SK-N-MC (cell line): ENCODE measurements at regions not wholly inside any gene's neighbourhood (a gene's known extent, or its start where the extent isn't known, plus 50 kb on each side); places are given as distances from the start of the nearest gene placed in this dataset.
"Not testable (repeated sequence)": the region's sequence is repeated elsewhere in the genome, so short reads cannot be mapped to it uniquely, and the experiment has no call there.

Experiments
- DNase-seq: peaks from one replicate; pipeline ENCODE4 v3.0.0-alpha.2; 2011; ENCODE audit warnings: low read depth, low spot score
- H3K27ac ChIP-seq: fragments of 200-600 bp; sonication (generic); 2 replicates; pipeline ENCODE4 v1.5.1; 2016; ENCODE audit warnings: mixed run types
- H3K36me3 ChIP-seq: fragments of 200-600 bp; sonication (generic); 2 replicates; pipeline ENCODE4 v1.6.1; 2017; ENCODE audit warnings: antibody characterized with exemption, low read length, mixed read lengths; ENCODE audit not compliant: insufficient read depth
- H3K4me3 ChIP-seq: fragments of 200-600 bp; sonication (generic); 2 replicates; pipeline ENCODE4 v1.5.1; 2016
- H3K9ac ChIP-seq: fragments of 200-600 bp; sonication (generic); 2 replicates; pipeline ENCODE4 v1.8.0; 2017; ENCODE audit warnings: mixed run types, mixed read lengths; ENCODE audit not compliant: insufficient read length
- H3K9me3 ChIP-seq: fragments of 200-600 bp; sonication (generic); 2 replicates; pipeline ENCODE4 v1.6.1; 2017; ENCODE audit warnings: low read depth, mild to moderate bottlenecking, antibody characterized with exemption, low read length, moderate library complexity, mixed read lengths
- EZH2 ChIP-seq: fragments of 200-600 bp; sonication (generic); IDR thresholded peaks from one replicate; pipeline ENCODE4 v1.6.1; 2017; ENCODE audit warnings: antibody characterized with exemption
- FOXP2 ChIP-seq: optimal IDR thresholded peaks from 2 replicates; pipeline ENCODE3; 2011; ENCODE audit warnings: mild to moderate bottlenecking, moderate library complexity; ENCODE audit not compliant: insufficient read depth; ENCODE audit errors: extremely low read length, control extremely low read depth
- POLR2AphosphoS5 ChIP-seq: IDR thresholded peaks from 2 replicates; pipeline ENCODE4 v1.6.1; 2012; ENCODE audit warnings: mild to moderate bottlenecking, low read depth, low read length, borderline replicate concordance

GRCh38 chr22:27070594-27070993, 413.2 kb downstream of the MIAT start:
- Histone ChIP-seq H3K9me3 (no peaks in the 10 kb centered on the region), H3K9ac (no peak overlapping the region), H3K4me3 (no peak overlapping the region), H3K27ac (no peak overlapping the region), H3K36me3 (no peaks in the 10 kb centered on the region)
- no peak for DNase-seq
- TF ChIP-seq EZH2 (no peak), POLR2AphosphoS5 (no peak), FOXP2 (no peak)

GRCh38 chr22:27073601-27074425, 416.4 kb downstream of the MIAT start:
- H3K36me3 ChIP-seq: no peaks in the 10 kb centered on the region
- no peak overlapping the region for H3K4me3 ChIP-seq
- H3K9ac ChIP-seq: no peak overlapping the region
- no peak for TF ChIP-seq EZH2
- no peak for TF ChIP-seq POLR2AphosphoS5
- TF ChIP-seq FOXP2: no peak
- H3K27ac ChIP-seq: no peak overlapping the region
- H3K9me3 ChIP-seq: no peaks in the 10 kb centered on the region
- DNase-seq: no peak

GRCh38 chr22:27075028-27075678, 417.8 kb downstream of the MIAT start:
- H3K36me3 ChIP-seq: no peaks in the 10 kb centered on the region
- TF ChIP-seq POLR2AphosphoS5 (no peak), FOXP2 (no peak)
- no peaks in the 10 kb centered on the region for H3K9me3 ChIP-seq
- no peak overlapping the region for H3K27ac ChIP-seq
- DNase-seq: no peak
- H3K9ac ChIP-seq: no peak overlapping the region
- no peak overlapping the region for H3K4me3 ChIP-seq

- H3K36me3 ChIP-seq: no peaks in the 10 kb centered on the region
- H3K9ac ChIP-seq: no peak overlapping the region
- TF ChIP-seq FOXP2 (no peak), EZH2 (no peak), POLR2AphosphoS5 (no peak)
- H3K9me3 ChIP-seq: no peaks in the 10 kb centered on the region
- no peak overlapping the region for H3K4me3 ChIP-seq
- no peak overlapping the region for H3K27ac ChIP-seq
- DNase-seq: no peak
Observed at GRCh38 chr22:27075891-27076290, 418.5 kb downstream of the MIAT start.

- not testable (repeated sequence) for H3K4me3 ChIP-seq, H3K9ac ChIP-seq, H3K27ac ChIP-seq, H3K9me3 ChIP-seq, DNase-seq, H3K36me3 ChIP-seq
Observed at GRCh38 chr22:27078064-27078463, 420.7 kb downstream of the MIAT start.

GRCh38 chr22:27080036-27080578, 422.7 kb downstream of the MIAT start:
- no peak overlapping the region for H3K4me3 ChIP-seq
- DNase-seq: no peak
- H3K36me3 ChIP-seq: no peaks in the 10 kb centered on the region
- no peak overlapping the region for H3K27ac ChIP-seq
- no peak overlapping the region for H3K9ac ChIP-seq
- TF ChIP-seq POLR2AphosphoS5 (no peak), EZH2 (no peak), FOXP2 (no peak)
- no peaks in the 10 kb centered on the region for H3K9me3 ChIP-seq

GRCh38 chr22:27080863-27081262, 423.5 kb downstream of the MIAT start:
- TF ChIP-seq POLR2AphosphoS5 (no peak), FOXP2 (no peak), EZH2 (no peak)
- H3K36me3 ChIP-seq: no peaks in the 10 kb centered on the region

GRCh38 chr22:27083610-27084009, 426.2 kb downstream of the MIAT start:
- DNase-seq: no peak
- TF ChIP-seq POLR2AphosphoS5: no peak
- no peak for TF ChIP-seq FOXP2
- no peak for TF ChIP-seq EZH2

More at GRCh38 chr22:27080863-27081262, 423.5 kb downstream of the MIAT start:
- H3K9me3 ChIP-seq: no peaks in the 10 kb centered on the region
- H3K27ac ChIP-seq: no peak overlapping the region
- no peak overlapping the region for H3K4me3 ChIP-seq
- no peak for DNase-seq
- no peak overlapping the region for H3K9ac ChIP-seq

GRCh38 chr22:27084130-27084529, 426.7 kb downstream of the MIAT start:
- DNase-seq: no peak
- H3K27ac ChIP-seq: no peak overlapping the region
- TF ChIP-seq POLR2AphosphoS5 (no peak), FOXP2 (no peak), EZH2 (no peak)
- no peaks in the 10 kb centered on the region for H3K36me3 ChIP-seq
- H3K9ac ChIP-seq: no peak overlapping the region
- H3K4me3 ChIP-seq: no peak overlapping the region
- no peaks in the 10 kb centered on the region for H3K9me3 ChIP-seq

More at GRCh38 chr22:27083610-27084009, 426.2 kb downstream of the MIAT start:
- H3K9ac ChIP-seq: no peak overlapping the region
- no peak overlapping the region for H3K27ac ChIP-seq
- H3K9me3 ChIP-seq: no peaks in the 10 kb centered on the region
- no peak overlapping the region for H3K4me3 ChIP-seq
- H3K36me3 ChIP-seq: no peaks in the 10 kb centered on the region
